Left ventricle myocardium inferior (tissue), 1 donor: ENCODE measurements at regions not wholly inside any gene's neighbourhood (a gene's known extent, or its start where the extent isn't known, plus 50 kb on each side); places are given as distances from the start of the nearest gene placed in this dataset.

Source experiments
- DNase-seq: peaks from one replicate; pipeline ENCODE4 v3.0.0-alpha.2; 2020
- H3K27ac ChIP-seq: fragments of 200-600 bp; replicated peaks from 2 replicates; pipeline ENCODE4 v1.8.0; 2021
- H3K27me3 ChIP-seq: fragments of 200-600 bp; 2 replicates; pipeline ENCODE4 v1.8.0; 2021; ENCODE audit warnings: low read depth
- H3K36me3 ChIP-seq: fragments of 200-600 bp; 2 replicates; pipeline ENCODE4 v1.8.0; 2021
- H3K4me1 ChIP-seq: fragments of 200-600 bp; 2 replicates; pipeline ENCODE4 v1.8.0; 2021
- H3K4me3 ChIP-seq: fragments of 200-600 bp; 2 replicates; pipeline ENCODE4 v1.8.0; 2021; ENCODE audit warnings: mild to moderate bottlenecking, moderate library complexity
- H3K9me3 ChIP-seq: fragments of 200-600 bp; replicated peaks from 2 replicates; pipeline ENCODE4 v1.8.0; 2021
- CTCF ChIP-seq: fragments of 200-600 bp; IDR thresholded peaks from 2 replicates; pipeline ENCODE4 v1.8.0; 2021; ENCODE audit warnings: antibody characterized with exemption, mild to moderate bottlenecking, borderline replicate concordance
- intact Hi-C: fragments of 100-400 bp; cut with micrococcal nuclease; formaldehyde crosslinking; loops from one replicate; pipeline ENCODE4 v1.11.0; 2022
- donor health status: DM: no; HTN: yes; CAD: no; lungs with severe emphysema.

DNA sequence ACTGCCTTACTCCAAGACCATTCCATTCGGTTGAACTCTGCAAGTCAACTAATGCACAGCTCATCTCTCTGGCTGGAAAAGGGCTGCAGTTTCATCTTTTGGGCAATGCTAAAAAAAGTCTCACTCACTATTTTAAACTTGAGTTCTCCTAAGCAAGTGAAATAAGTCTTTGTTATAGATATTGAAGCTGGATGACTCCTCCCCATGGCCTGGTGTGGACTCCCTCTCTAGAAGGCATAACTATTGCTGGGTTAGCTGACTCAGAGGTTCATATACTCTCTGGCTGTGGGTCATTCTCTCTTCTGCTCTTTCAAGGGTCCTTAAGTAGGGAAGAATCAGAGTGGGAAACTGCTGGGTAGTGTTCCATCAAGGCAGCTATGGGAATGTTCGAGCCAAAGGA, 88.0 kb downstream of the XCL2 start:
- peaks cover 25% of the 10 kb centered on the region for H3K9me3 ChIP-seq
- H3K27me3 ChIP-seq: no peaks in the 10 kb centered on the region
- intact Hi-C loops: no loop called here
- H3K4me1 ChIP-seq: no peaks in the 10 kb centered on the region
- H3K36me3 ChIP-seq: peaks cover 5% of the 10 kb centered on the region
- H3K27ac ChIP-seq: no peak overlapping the region
- DNase-seq: no peak
- no peak overlapping the region for H3K4me3 ChIP-seq
- TF ChIP-seq CTCF: no peak

- intact Hi-C loops: no loop called here
- DNase-seq: no peak
Measured at GRCh38 chr1:168454211-168454815, 89.5 kb downstream of the XCL2 start.

GRCh38 chr1:168453056-168453455, 90.7 kb downstream of the XCL2 start:
- DNase-seq: no peak
- Histone ChIP-seq H3K27me3 (no peaks in the 10 kb centered on the region), H3K36me3 (peaks cover 5% of the 10 kb centered on the region), H3K4me1 (no peaks in the 10 kb centered on the region), H3K9me3 (peaks cover 15% of the 10 kb centered on the region), H3K27ac (no peak overlapping the region), H3K4me3 (no peak overlapping the region)
- intact Hi-C loops: no loop called here
- TF ChIP-seq CTCF: no peak

More at GRCh38 chr1:168454211-168454815, 89.5 kb downstream of the XCL2 start:
- no peaks in the 10 kb centered on the region for H3K27me3 ChIP-seq
- H3K4me1 ChIP-seq: no peaks in the 10 kb centered on the region
- H3K36me3 ChIP-seq: peaks cover 5% of the 10 kb centered on the region
- TF ChIP-seq CTCF: no peak
- H3K4me3 ChIP-seq: no peak overlapping the region
- H3K27ac ChIP-seq: no peak overlapping the region
- H3K9me3 ChIP-seq: peaks cover 21% of the 10 kb centered on the region

GRCh38 chr1:168452329-168452728, 91.5 kb downstream of the XCL2 start:
- no peak for TF ChIP-seq CTCF
- intact Hi-C loops: no loop called here
- no peak for DNase-seq

GRCh38 chr1:168447871-168448270, 95.9 kb downstream of the XCL2 start:
- Histone ChIP-seq H3K27me3 (no peaks in the 10 kb centered on the region), H3K36me3 (peaks cover 3% of the 10 kb centered on the region), H3K4me3 (no peak overlapping the region), H3K9me3 (peaks cover 10% of the 10 kb centered on the region), H3K27ac (no peak overlapping the region), H3K4me1 (no peaks in the 10 kb centered on the region)
- intact Hi-C loops: loop anchor here (10.0 kb wide), 1 partner anchor 127 kb away; the partner anchor contains the start of gene XCL1
- DNase-seq: no peak
- TF ChIP-seq CTCF: no peak

More at GRCh38 chr1:168452329-168452728, 91.5 kb downstream of the XCL2 start:
- Histone ChIP-seq H3K27ac (no peak overlapping the region), H3K36me3 (peaks cover 5% of the 10 kb centered on the region), H3K27me3 (no peaks in the 10 kb centered on the region), H3K9me3 (peaks cover 14% of the 10 kb centered on the region), H3K4me3 (no peak overlapping the region), H3K4me1 (no peaks in the 10 kb centered on the region)
